ENCODE measurements at regions not wholly inside any gene's neighbourhood (a gene's known extent, or its start where the extent isn't known, plus 50 kb on each side); places are given as distances from the start of the nearest gene placed in this dataset.

DNA sequence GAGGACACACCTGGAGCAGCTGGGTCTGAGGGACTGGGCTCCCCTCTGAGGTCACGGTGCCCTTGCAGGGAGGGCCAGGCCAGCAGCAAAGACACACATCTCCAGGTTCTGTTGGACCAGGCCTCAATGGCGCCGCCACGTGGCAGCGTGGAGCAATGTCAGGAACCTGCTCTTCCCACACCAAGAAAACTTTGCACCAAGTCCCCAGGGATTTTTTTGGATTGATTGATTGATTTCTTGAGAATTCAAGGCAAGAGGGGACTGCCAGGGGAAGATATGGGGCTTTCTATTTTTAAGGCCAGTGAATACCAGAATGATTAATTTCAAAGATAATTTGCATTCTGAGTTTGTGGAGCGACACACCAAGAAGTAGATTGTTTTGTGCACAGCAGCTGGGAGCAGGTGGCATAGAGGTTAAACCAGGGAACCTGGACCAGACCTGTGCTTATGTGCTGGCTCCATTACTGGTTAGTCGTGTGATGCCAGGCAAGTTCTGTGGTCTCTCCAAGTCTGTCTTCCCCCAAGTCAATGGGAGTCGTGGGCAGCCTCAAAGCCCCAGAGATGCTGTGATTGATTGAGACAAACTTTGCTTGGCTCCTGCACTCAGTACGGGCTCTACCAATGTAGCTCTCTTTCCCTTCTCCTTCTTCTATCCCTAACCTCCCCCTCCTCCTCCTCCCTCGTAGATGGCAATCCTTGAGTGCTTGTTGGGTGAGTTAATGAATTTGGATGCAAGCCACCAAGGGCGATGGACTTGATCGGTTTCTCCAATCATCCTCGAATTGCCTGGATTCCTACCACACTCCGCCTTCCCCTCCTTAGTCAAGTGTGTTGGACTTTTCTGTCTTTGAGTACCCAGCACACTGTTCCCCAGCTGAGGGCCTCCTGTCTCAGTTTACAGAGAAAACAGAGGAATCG lies 96.2 kb upstream of the TRPM1 start:
- WGBS: 54% methylated on average over 15 of the region's 15 CpGs
- Histone ChIP-seq H3K4me3 (no peak overlapping the region), H3K36me3 (no peaks in the 10 kb centered on the region), H3K27me3 (replicated peaks; ENCODE audit: insufficient read depth) (no peaks in the 10 kb centered on the region), H3K27ac (no peak overlapping the region), H3K4me1 (replicated peaks) (no peaks in the 10 kb centered on the region), H3K9me3 (no peaks in the 10 kb centered on the region)
- no peak for DNase-seq (ENCODE audit: low spot score)
- TF ChIP-seq, protein P1, sequence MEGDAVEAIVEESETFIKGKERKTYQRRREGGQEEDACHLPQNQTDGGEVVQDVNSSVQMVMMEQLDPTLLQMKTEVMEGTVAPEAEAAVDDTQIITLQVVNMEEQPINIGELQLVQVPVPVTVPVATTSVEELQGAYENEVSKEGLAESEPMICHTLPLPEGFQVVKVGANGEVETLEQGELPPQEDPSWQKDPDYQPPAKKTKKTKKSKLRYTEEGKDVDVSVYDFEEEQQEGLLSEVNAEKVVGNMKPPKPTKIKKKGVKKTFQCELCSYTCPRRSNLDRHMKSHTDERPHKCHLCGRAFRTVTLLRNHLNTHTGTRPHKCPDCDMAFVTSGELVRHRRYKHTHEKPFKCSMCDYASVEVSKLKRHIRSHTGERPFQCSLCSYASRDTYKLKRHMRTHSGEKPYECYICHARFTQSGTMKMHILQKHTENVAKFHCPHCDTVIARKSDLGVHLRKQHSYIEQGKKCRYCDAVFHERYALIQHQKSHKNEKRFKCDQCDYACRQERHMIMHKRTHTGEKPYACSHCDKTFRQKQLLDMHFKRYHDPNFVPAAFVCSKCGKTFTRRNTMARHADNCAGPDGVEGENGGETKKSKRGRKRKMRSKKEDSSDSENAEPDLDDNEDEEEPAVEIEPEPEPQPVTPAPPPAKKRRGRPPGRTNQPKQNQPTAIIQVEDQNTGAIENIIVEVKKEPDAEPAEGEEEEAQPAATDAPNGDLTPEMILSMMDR (IDR thresholded peaks at IDR 0.05): peak in 3 of 4 experiments; percentile 20 to 38 (median 30)
- TF ChIP-seq POLR2AphosphoS5 (IDR thresholded peaks at IDR 0.05): no peak
- intact Hi-C loops (cut with DNase I): no loop called here

DNA sequence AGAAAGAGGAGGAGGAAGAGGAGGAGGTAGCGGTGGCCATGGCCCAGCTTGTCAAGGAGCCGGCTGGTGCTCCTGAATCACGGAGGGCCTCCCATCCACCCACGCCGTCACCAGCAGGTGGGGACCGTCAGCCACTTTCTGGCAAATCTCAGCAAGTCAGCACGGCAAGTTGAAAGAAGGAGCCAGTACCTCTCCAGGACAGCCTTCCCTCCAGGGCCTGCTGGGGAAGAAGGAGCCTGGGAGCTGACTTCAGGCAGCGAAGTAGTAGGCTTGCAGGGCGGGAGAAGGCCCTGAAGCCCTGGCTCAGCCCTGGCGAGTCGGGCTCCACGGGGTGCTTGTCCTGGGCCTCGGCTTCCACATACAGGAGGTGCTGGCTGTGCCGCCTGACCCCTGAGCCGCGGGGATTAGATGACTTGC lies 99.2 kb upstream of the TRPM1 start:
- no peak overlapping the region for H3K4me3 ChIP-seq
- no peaks in the 10 kb centered on the region for H3K36me3 ChIP-seq
- H3K9me3 ChIP-seq: no peaks in the 10 kb centered on the region
- TF ChIP-seq POLR2AphosphoS5 (IDR thresholded peaks at IDR 0.05) (peak; percentile 56), POLR2A (IDR thresholded peaks at IDR 0.05) (no peak)
- TF ChIP-seq, protein P1 (IDR thresholded peaks at IDR 0.05): peak; percentile 40 to 85 (median 75)
- no peak overlapping the region for H3K27ac ChIP-seq
- DNase-seq (ENCODE audit: low spot score): peak; percentile 83
- intact Hi-C loops (cut with DNase I): loop anchor here (5.0 kb wide), 1 partner anchor 287 kb away; no protein-coding TSS in a partner anchor
- no peaks in the 10 kb centered on the region for H3K27me3 ChIP-seq (replicated peaks; ENCODE audit: insufficient read depth)
- WGBS: 48% methylated on average over 15 of the region's 16 CpGs
- H3K4me1 ChIP-seq (replicated peaks): peaks cover 10% of the 10 kb centered on the region

DNA sequence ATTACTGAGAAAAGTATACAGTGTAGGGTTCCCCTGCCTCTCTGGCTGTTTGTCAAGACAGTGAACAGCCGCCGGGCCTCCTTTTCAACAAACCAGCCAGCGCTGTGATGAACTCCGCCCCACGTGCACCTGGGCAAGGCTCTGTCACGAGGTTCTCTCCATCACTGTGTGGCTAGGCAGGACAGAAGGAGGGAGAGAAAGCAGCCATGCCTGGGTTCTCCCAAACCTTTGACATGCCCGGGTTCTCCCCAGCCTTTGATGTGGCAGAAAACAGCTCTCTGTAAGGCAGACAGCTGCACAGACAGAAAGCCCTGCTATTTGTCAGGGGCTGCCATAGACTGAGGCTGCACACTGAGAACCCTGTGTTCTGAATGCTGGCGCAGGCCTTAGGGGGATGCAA lies 101.4 kb upstream of the TRPM1 start:
- peak; percentile 37 for TF ChIP-seq POLR2AphosphoS5 (IDR thresholded peaks at IDR 0.05)
- no peak for TF ChIP-seq POLR2A (IDR thresholded peaks at IDR 0.05)
- DNase-seq (ENCODE audit: low spot score): peak; percentile 50
- Histone ChIP-seq H3K27ac (peak overlapping the region in 1 of 2 donors; percentile 2), H3K4me3 (no peak overlapping the region), H3K27me3 (replicated peaks; ENCODE audit: insufficient read depth) (no peaks in the 10 kb centered on the region), H3K36me3 (no peaks in the 10 kb centered on the region), H3K9me3 (no peaks in the 10 kb centered on the region), H3K4me1 (replicated peaks) (peaks cover 10% of the 10 kb centered on the region)
- intact Hi-C loops (cut with DNase I): loop anchor here (5.0 kb wide), 1 partner anchor 284 kb away; no protein-coding TSS in a partner anchor
- 53% methylated on average over 8 of the region's 8 CpGs for WGBS

DNA sequence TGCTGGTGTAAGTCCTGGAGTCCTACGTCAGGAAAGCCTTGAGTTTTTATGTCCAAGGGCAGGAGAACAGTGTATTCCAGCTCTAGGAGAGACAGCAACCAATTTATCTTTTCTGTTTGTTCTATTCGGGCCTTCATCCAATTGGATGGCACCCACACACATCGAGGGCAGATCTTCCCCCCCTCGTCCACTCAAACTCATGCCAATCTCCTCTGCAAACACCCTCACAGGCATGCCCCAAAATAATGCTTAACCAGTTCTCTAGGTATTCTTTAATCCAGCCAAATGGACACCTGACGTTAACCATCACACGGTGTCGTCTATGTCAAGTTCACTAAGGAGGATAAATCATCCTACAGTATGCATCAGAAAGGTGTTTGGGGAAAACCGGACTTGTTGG lies 102.5 kb upstream of the TRPM1 start:
- no peaks in the 10 kb centered on the region for H3K36me3 ChIP-seq
- H3K27ac ChIP-seq: peak overlapping the region; percentile 24 to 41
- no peaks in the 10 kb centered on the region for H3K9me3 ChIP-seq
- H3K27me3 ChIP-seq (replicated peaks; ENCODE audit: insufficient read depth): no peaks in the 10 kb centered on the region
- TF ChIP-seq POLR2A (IDR thresholded peaks at IDR 0.05) (no peak), POLR2AphosphoS5 (IDR thresholded peaks at IDR 0.05) (peak; percentile 49)
- DNase-seq (ENCODE audit: low spot score): peak; percentile 54
- WGBS: 30% methylated on average over 8 of the region's 8 CpGs
- no peak overlapping the region for H3K4me3 ChIP-seq
- intact Hi-C loops (cut with DNase I): loop anchor here (5.0 kb wide), 1 partner anchor 283 kb away; no protein-coding TSS in a partner anchor
- H3K4me1 ChIP-seq (replicated peaks): peaks cover 10% of the 10 kb centered on the region

DNA sequence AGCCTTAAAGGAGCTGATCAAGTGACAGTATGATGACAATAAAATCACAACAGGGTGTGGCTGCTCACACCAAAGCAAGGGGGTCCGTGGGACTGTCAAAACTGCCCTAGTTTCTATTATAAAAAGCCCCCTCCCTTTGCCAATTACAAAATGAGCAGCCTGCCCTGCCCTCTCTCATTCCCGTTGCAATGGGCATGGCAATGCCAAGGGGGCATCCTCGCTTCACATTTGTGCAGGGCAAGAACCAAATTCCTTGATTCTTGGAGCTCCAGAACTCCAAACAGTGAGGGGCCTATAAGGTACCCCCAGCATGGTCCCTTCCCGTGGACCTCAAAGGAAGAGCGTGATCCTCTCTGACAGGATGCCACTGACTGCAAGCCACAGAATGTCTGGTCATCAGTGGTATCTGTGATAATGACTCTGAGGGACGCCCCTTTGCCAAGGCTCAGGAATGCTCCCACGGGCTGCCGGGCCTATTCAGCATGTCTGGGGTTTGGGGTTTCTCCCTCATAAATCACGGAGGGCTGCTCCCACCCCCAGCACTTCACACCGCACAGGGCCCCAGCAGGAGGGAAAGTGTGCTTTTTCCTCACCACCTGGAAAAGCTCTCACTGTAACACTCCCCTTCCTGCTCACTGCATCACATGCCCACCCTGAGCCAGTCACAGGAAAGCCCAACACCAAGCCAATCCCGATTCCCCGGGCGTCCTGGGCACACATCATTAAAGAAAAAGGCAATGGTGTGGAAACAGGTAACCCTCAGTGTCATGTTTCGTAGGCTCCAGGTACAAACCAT lies 105.1 kb upstream of the TRPM1 start:
- DNase-seq (ENCODE audit: low spot score): no peak

More for the DNA sequence above, 105.1 kb upstream of the TRPM1 start:
- Histone ChIP-seq H3K27me3 (replicated peaks; ENCODE audit: insufficient read depth) (no peaks in the 10 kb centered on the region), H3K9me3 (no peaks in the 10 kb centered on the region), H3K4me1 (replicated peaks) (peaks cover 10% of the 10 kb centered on the region), H3K27ac (no peak overlapping the region), H3K36me3 (no peaks in the 10 kb centered on the region), H3K4me3 (no peak overlapping the region)
- intact Hi-C loops (cut with DNase I): no loop called here
- TF ChIP-seq POLR2A (IDR thresholded peaks at IDR 0.05) (no peak), POLR2AphosphoS5 (IDR thresholded peaks at IDR 0.05) (no peak)
- TF ChIP-seq, protein P1 (IDR thresholded peaks at IDR 0.05): no peak
- WGBS: 61% methylated on average over 14 of the region's 14 CpGs

All from prostate gland (tissue), 2 donors.